OCI-LY7 (cell line): ENCODE measurements at regions not wholly inside any gene's neighbourhood (a gene's known extent, or its start where the extent isn't known, plus 50 kb on each side); places are given as distances from the start of the nearest gene placed in this dataset.

Experiments used
- CTCF ChIP-seq: fragments of 200-600 bp; sonication (generic); conservative IDR thresholded peaks from 2 replicates; pipeline ENCODE4 v1.5.1; 2014; ENCODE audit warnings: mild to moderate bottlenecking, antibody characterized with exemption, low read length, moderate library complexity, mixed read lengths
- EZH2phosphoT487 ChIP-seq: fragments of 200-600 bp; sonication (generic); IDR thresholded peaks from 2 replicates; pipeline ENCODE4 v1.6.1; 2018; ENCODE audit warnings: low read depth, borderline replicate concordance, mild to moderate bottlenecking, mixed run types, antibody characterized with exemption, low read length, moderate library complexity, mixed read lengths

- no peak for TF ChIP-seq CTCF
- no peak for TF ChIP-seq EZH2phosphoT487
These were observed 152.7 kb upstream of the AADAT start for GRCh38 chr4:170242471-170242870.
